Osteoblast (primary cell): ENCODE measurements at regions not wholly inside any gene's neighbourhood (a gene's known extent, or its start where the extent isn't known, plus 50 kb on each side); places are given as distances from the start of the nearest gene placed in this dataset.

ENCODE experiments used
- DNase-seq: peaks from one replicate; pipeline ENCODE4 v3.0.0; 2011; ENCODE audit warnings: low spot score, mixed read lengths; ENCODE audit not compliant: insufficient read length; ENCODE audit errors: missing footprints
- H2AFZ ChIP-seq: 2 replicates; pipeline ENCODE4 v1.6.0; 2011; ENCODE audit warnings: mild to moderate bottlenecking, low read length
- H3K27ac ChIP-seq: 2 replicates; pipeline ENCODE4 v1.5.1; 2011; ENCODE audit warnings: mild to moderate bottlenecking, low read depth, low read length, moderate library complexity
- H3K27me3 ChIP-seq: 2 replicates; pipeline ENCODE4 v1.6.0; 2012; ENCODE audit warnings: mild to moderate bottlenecking, control low read depth, inconsistent platforms, low read length, moderate library complexity; ENCODE audit not compliant: insufficient read depth
- H3K36me3 ChIP-seq: 2 replicates; pipeline ENCODE4 v1.5.1; 2011; ENCODE audit warnings: mild to moderate bottlenecking, low read length, control low read depth, moderate library complexity; ENCODE audit not compliant: insufficient read depth
- H3K4me1 ChIP-seq: 2 replicates; pipeline ENCODE4 v1.5.1; 2011; ENCODE audit warnings: mild to moderate bottlenecking, low read length, control low read depth, moderate library complexity; ENCODE audit not compliant: insufficient read depth
- H3K4me2 ChIP-seq: 2 replicates; pipeline ENCODE4 v1.6.0; 2011; ENCODE audit warnings: mild to moderate bottlenecking, low read length; ENCODE audit not compliant: insufficient read depth
- H3K4me3 ChIP-seq: fragments of 200-600 bp; sonication (generic); 3 replicates; pipeline ENCODE4 v1.5.1; 2012; ENCODE audit warnings: mild to moderate bottlenecking, low read length, inconsistent platforms; ENCODE audit not compliant: insufficient read depth
- H3K79me2 ChIP-seq: 2 replicates; pipeline ENCODE4 v1.6.0; 2012; ENCODE audit warnings: mild to moderate bottlenecking, low read length, control low read depth, inconsistent platforms; ENCODE audit not compliant: insufficient read depth
- H3K9me3 ChIP-seq: 2 replicates; pipeline ENCODE4 v1.5.1; 2011; ENCODE audit warnings: low read depth, low read length, control low read depth
- H4K20me1 ChIP-seq: 2 replicates; pipeline ENCODE4 v1.6.0; 2012; ENCODE audit warnings: mild to moderate bottlenecking, low read length, control low read depth; ENCODE audit not compliant: insufficient read depth
- TF ChIP-seq, protein P1 (sequence below): IDR thresholded peaks from 2 replicates; pipeline ENCODE4 v1.5.1; 2011; ENCODE audit warnings: mild to moderate bottlenecking, low read depth, low read length, moderate library complexity; ENCODE audit errors: extremely low read depth

DNA sequence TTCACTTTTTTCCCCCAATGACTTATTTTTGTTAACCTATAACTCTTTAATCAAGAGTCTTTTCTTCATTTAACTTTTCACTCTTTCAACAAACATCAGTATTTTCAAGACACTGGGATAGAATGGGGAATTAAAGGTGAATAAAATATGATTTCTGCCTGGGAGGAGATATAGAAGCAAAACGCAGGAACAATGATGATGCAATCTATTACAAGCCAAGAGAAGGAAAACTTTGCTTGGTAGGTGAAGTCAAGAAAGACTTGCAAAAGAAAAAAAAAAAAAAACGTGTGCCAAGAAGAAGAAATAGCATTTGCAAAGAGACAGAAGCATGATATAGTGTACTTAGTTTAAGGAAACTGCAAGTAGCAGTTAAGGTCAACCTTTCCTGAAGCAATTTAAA lies 207.3 kb upstream of the KCNH7 start:
- H3K9me3 ChIP-seq: no peaks in the 10 kb centered on the region
- H3K36me3 ChIP-seq: no peaks in the 10 kb centered on the region
- no peak overlapping the region for H3K4me3 ChIP-seq
- no peak overlapping the region for H3K27ac ChIP-seq
- H2AFZ ChIP-seq: no peak overlapping the region
- TF ChIP-seq, protein P1, sequence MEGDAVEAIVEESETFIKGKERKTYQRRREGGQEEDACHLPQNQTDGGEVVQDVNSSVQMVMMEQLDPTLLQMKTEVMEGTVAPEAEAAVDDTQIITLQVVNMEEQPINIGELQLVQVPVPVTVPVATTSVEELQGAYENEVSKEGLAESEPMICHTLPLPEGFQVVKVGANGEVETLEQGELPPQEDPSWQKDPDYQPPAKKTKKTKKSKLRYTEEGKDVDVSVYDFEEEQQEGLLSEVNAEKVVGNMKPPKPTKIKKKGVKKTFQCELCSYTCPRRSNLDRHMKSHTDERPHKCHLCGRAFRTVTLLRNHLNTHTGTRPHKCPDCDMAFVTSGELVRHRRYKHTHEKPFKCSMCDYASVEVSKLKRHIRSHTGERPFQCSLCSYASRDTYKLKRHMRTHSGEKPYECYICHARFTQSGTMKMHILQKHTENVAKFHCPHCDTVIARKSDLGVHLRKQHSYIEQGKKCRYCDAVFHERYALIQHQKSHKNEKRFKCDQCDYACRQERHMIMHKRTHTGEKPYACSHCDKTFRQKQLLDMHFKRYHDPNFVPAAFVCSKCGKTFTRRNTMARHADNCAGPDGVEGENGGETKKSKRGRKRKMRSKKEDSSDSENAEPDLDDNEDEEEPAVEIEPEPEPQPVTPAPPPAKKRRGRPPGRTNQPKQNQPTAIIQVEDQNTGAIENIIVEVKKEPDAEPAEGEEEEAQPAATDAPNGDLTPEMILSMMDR: no peak
- no peak for DNase-seq
- H4K20me1 ChIP-seq: no peaks in the 10 kb centered on the region
- no peaks in the 10 kb centered on the region for H3K79me2 ChIP-seq
- no peak overlapping the region for H3K4me2 ChIP-seq
- H3K4me1 ChIP-seq: no peaks in the 10 kb centered on the region
- H3K27me3 ChIP-seq: no peaks in the 10 kb centered on the region

DNA sequence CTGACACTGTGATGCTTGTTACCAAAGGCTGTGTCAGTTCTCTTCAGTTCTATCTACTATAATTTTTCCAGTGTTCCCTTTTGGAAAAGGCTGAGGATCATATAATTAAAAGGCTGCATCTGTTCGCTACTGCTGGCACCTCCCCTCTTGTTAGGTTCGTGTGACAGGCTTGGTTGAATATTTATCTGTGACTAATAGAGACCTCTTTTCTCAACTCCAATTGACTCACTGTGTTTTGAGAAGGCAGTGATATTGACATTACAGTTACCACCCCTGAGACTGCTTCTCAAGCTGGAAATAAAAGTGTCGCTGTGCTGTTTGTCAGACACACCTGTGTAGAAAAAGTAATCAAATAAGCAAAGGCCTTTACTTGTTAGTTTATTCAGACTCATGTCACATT lies 205.5 kb upstream of the KCNH7 start:
- H3K27ac ChIP-seq: no peak overlapping the region
- H3K4me3 ChIP-seq: no peak overlapping the region
- H3K27me3 ChIP-seq: no peaks in the 10 kb centered on the region
- H3K4me2 ChIP-seq: no peak overlapping the region
- H2AFZ ChIP-seq: no peak overlapping the region
- no peaks in the 10 kb centered on the region for H3K79me2 ChIP-seq
- no peaks in the 10 kb centered on the region for H3K9me3 ChIP-seq
- H3K36me3 ChIP-seq: no peaks in the 10 kb centered on the region
- H3K4me1 ChIP-seq: no peaks in the 10 kb centered on the region
- DNase-seq: no peak
- no peaks in the 10 kb centered on the region for H4K20me1 ChIP-seq
- TF ChIP-seq, protein P1: no peak

DNA sequence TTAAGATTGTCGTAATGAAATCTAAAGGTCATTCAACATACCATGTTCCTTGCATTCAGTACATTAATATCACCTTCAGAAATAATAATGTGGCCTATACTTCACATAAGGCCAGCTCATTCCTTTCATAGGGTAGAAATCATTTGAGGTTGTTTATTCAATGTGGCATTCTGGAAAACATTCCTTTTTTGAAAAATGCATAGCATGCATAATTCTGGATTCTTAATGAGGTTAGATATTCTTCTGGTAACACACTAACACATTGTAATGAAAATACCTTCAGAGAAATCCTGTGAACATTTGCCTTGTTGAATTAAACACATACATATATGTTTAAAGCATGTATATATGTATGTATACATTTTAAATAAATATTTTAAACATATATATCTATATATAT lies 204.6 kb upstream of the KCNH7 start:
- H3K27me3 ChIP-seq: no peaks in the 10 kb centered on the region
- no peak overlapping the region for H3K27ac ChIP-seq
- H3K79me2 ChIP-seq: no peaks in the 10 kb centered on the region
- no peaks in the 10 kb centered on the region for H3K9me3 ChIP-seq
- no peak for DNase-seq
- no peaks in the 10 kb centered on the region for H4K20me1 ChIP-seq
- TF ChIP-seq, protein P1: no peak
- H3K36me3 ChIP-seq: no peaks in the 10 kb centered on the region
- no peaks in the 10 kb centered on the region for H3K4me1 ChIP-seq
- H2AFZ ChIP-seq: no peak overlapping the region
- H3K4me3 ChIP-seq: no peak overlapping the region
- no peak overlapping the region for H3K4me2 ChIP-seq

DNA sequence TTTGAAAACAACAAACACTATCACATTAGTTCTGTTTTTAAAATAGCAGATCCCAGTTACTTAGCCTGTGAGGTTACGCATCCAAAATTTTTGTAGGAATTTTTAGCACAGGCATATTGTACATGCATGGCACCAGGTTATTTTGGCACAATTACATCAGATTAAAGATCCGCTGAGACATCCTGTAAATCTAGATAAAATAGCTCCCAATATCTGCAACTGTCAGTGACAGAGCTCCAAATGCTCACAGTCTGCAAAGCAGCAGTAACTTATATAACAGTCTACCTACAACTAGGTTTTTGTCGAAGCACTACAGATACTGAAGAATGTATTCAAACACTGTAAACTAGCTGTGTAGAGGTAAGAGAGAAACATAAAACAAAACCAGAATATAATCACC lies 200.7 kb upstream of the KCNH7 start:
- H3K9me3 ChIP-seq: no peaks in the 10 kb centered on the region
- no peaks in the 10 kb centered on the region for H3K79me2 ChIP-seq
- H2AFZ ChIP-seq: no peak overlapping the region
- H3K27ac ChIP-seq: no peak overlapping the region
- no peaks in the 10 kb centered on the region for H3K4me1 ChIP-seq
- TF ChIP-seq, protein P1: no peak
- no peaks in the 10 kb centered on the region for H4K20me1 ChIP-seq
- no peak for DNase-seq
- H3K36me3 ChIP-seq: no peaks in the 10 kb centered on the region
- H3K4me3 ChIP-seq: no peak overlapping the region
- H3K27me3 ChIP-seq: no peaks in the 10 kb centered on the region
- H3K4me2 ChIP-seq: no peak overlapping the region
